ENCODE measurements at regions not wholly inside any gene's neighbourhood (a gene's known extent, or its start where the extent isn't known, plus 50 kb on each side); places are given as distances from the start of the nearest gene placed in this dataset.
"Not testable (repeated sequence)": the region's sequence is repeated elsewhere in the genome, so short reads cannot be mapped to it uniquely, and the experiment has no call there.

GRCh38 chr3:76267851-76268380 is 482.6 kb upstream of the ZNF717 start:
- no peaks in the 10 kb centered on the region for H3K27me3 Mint-ChIP-seq (ENCODE audit: low read depth)
- H3K9me3 Mint-ChIP-seq, result peaks cover 26% of the 10 kb centered on the region
- H3K4me1 Mint-ChIP-seq (ENCODE audit: low read depth), result no peaks in the 10 kb centered on the region
- intact Hi-C loops (cut with micrococcal nuclease), result no loop called here
- DNase-seq (ENCODE audit: low spot score), result no peak
- no peaks in the 10 kb centered on the region for H3K36me3 Mint-ChIP-seq (ENCODE audit: low read depth)
- no peak overlapping the region for H3K4me3 Mint-ChIP-seq (ENCODE audit: low read depth)
- no peak overlapping the region for H3K27ac Mint-ChIP-seq

GRCh38 chr3:76293856-76294255 is 508.5 kb upstream of the ZNF717 start:
- intact Hi-C loops (cut with micrococcal nuclease), result no loop called here
- H3K36me3 Mint-ChIP-seq (ENCODE audit: low read depth), result no peaks in the 10 kb centered on the region
- H3K27ac Mint-ChIP-seq, result no peak overlapping the region
- no peak for DNase-seq (ENCODE audit: low spot score)
- no peaks in the 10 kb centered on the region for H3K4me1 Mint-ChIP-seq (ENCODE audit: low read depth)
- H3K9me3 Mint-ChIP-seq, result peaks cover 46% of the 10 kb centered on the region
- no peaks in the 10 kb centered on the region for H3K27me3 Mint-ChIP-seq (ENCODE audit: low read depth)
- no peak overlapping the region for H3K4me3 Mint-ChIP-seq (ENCODE audit: low read depth)

GRCh38 chr3:76300746-76301145 is 515.4 kb upstream of the ZNF717 start:
- no peak for DNase-seq (ENCODE audit: low spot score)
- Mint-ChIP-seq H3K4me1 (ENCODE audit: low read depth) (no peaks in the 10 kb centered on the region), H3K4me3 (ENCODE audit: low read depth) (no peak overlapping the region), H3K36me3 (ENCODE audit: low read depth) (no peaks in the 10 kb centered on the region), H3K27ac (no peak overlapping the region), H3K9me3 (peaks cover 33% of the 10 kb centered on the region), H3K27me3 (ENCODE audit: low read depth) (no peaks in the 10 kb centered on the region)
- intact Hi-C loops (cut with micrococcal nuclease), result no loop called here

GRCh38 chr3:76307556-76307955 is 522.2 kb upstream of the ZNF717 start:
- H3K36me3 Mint-ChIP-seq (ENCODE audit: low read depth), result no peaks in the 10 kb centered on the region

GRCh38 chr3:76308541-76308940 is 523.2 kb upstream of the ZNF717 start:
- no peaks in the 10 kb centered on the region for H3K4me1 Mint-ChIP-seq (ENCODE audit: low read depth)
- H3K27me3 Mint-ChIP-seq (ENCODE audit: low read depth), result no peaks in the 10 kb centered on the region
- H3K9me3 Mint-ChIP-seq, result peaks cover 38% of the 10 kb centered on the region
- DNase-seq (ENCODE audit: low spot score), result no peak
- H3K27ac Mint-ChIP-seq, result no peak overlapping the region
- H3K4me3 Mint-ChIP-seq (ENCODE audit: low read depth), result no peak overlapping the region
- intact Hi-C loops (cut with micrococcal nuclease), result no loop called here
- no peaks in the 10 kb centered on the region for H3K36me3 Mint-ChIP-seq (ENCODE audit: low read depth)

More at GRCh38 chr3:76307556-76307955, 522.2 kb upstream of the ZNF717 start:
- H3K4me1 Mint-ChIP-seq (ENCODE audit: low read depth), result no peaks in the 10 kb centered on the region
- H3K4me3 Mint-ChIP-seq (ENCODE audit: low read depth), result no peak overlapping the region
- no peak for DNase-seq (ENCODE audit: low spot score)
- intact Hi-C loops (cut with micrococcal nuclease), result no loop called here
- no peaks in the 10 kb centered on the region for H3K27me3 Mint-ChIP-seq (ENCODE audit: low read depth)
- H3K27ac Mint-ChIP-seq, result no peak overlapping the region
- H3K9me3 Mint-ChIP-seq, result peaks cover 34% of the 10 kb centered on the region

GRCh38 chr3:76310089-76310488 is 524.7 kb upstream of the ZNF717 start:
- Mint-ChIP-seq H3K36me3 (ENCODE audit: low read depth) (no peaks in the 10 kb centered on the region), H3K4me3 (ENCODE audit: low read depth) (no peak overlapping the region), H3K4me1 (ENCODE audit: low read depth) (no peaks in the 10 kb centered on the region), H3K27me3 (ENCODE audit: low read depth) (no peaks in the 10 kb centered on the region), H3K27ac (no peak overlapping the region), H3K9me3 (peaks cover 32% of the 10 kb centered on the region)
- intact Hi-C loops (cut with micrococcal nuclease), result no loop called here
- DNase-seq (ENCODE audit: low spot score), result no peak

GRCh38 chr3:76310667-76311066 is 525.3 kb upstream of the ZNF717 start:
- intact Hi-C loops (cut with micrococcal nuclease), result no loop called here
- H3K9me3 Mint-ChIP-seq, result peaks cover 32% of the 10 kb centered on the region
- H3K27ac Mint-ChIP-seq, result no peak overlapping the region
- DNase-seq (ENCODE audit: low spot score), result no peak
- H3K4me1 Mint-ChIP-seq (ENCODE audit: low read depth), result no peaks in the 10 kb centered on the region
- H3K27me3 Mint-ChIP-seq (ENCODE audit: low read depth), result no peaks in the 10 kb centered on the region
- no peaks in the 10 kb centered on the region for H3K36me3 Mint-ChIP-seq (ENCODE audit: low read depth)
- no peak overlapping the region for H3K4me3 Mint-ChIP-seq (ENCODE audit: low read depth)

GRCh38 chr3:76311941-76312340 is 526.6 kb upstream of the ZNF717 start:
- Mint-ChIP-seq H3K27me3 (ENCODE audit: low read depth) (no peaks in the 10 kb centered on the region), H3K9me3 (peaks cover 33% of the 10 kb centered on the region), H3K36me3 (ENCODE audit: low read depth) (no peaks in the 10 kb centered on the region), H3K27ac (no peak overlapping the region), H3K4me1 (ENCODE audit: low read depth) (no peaks in the 10 kb centered on the region), H3K4me3 (ENCODE audit: low read depth) (no peak overlapping the region)
- intact Hi-C loops (cut with micrococcal nuclease), result no loop called here
- DNase-seq (ENCODE audit: low spot score), result no peak

GRCh38 chr3:76315906-76316305 is 530.6 kb upstream of the ZNF717 start:
- H3K27me3 Mint-ChIP-seq (ENCODE audit: low read depth); DNase-seq (ENCODE audit: low spot score); H3K36me3 Mint-ChIP-seq (ENCODE audit: low read depth); intact Hi-C loops (cut with micrococcal nuclease); H3K4me3 Mint-ChIP-seq (ENCODE audit: low read depth); H3K27ac Mint-ChIP-seq; H3K4me1 Mint-ChIP-seq (ENCODE audit: low read depth): not testable (repeated sequence)
- peaks cover 17% of the 10 kb centered on the region for H3K9me3 Mint-ChIP-seq

- H3K27ac Mint-ChIP-seq, result no peak overlapping the region
- no peak overlapping the region for H3K4me3 Mint-ChIP-seq (ENCODE audit: low read depth)
- DNase-seq (ENCODE audit: low spot score), result no peak
- intact Hi-C loops (cut with micrococcal nuclease), result no loop called here
- H3K9me3 Mint-ChIP-seq, result peaks cover 15% of the 10 kb centered on the region
- no peaks in the 10 kb centered on the region for H3K36me3 Mint-ChIP-seq (ENCODE audit: low read depth)
- H3K4me1 Mint-ChIP-seq (ENCODE audit: low read depth), result no peaks in the 10 kb centered on the region
- H3K27me3 Mint-ChIP-seq (ENCODE audit: low read depth), result no peaks in the 10 kb centered on the region
Measured at GRCh38 chr3:76321614-76322013, 536.3 kb upstream of the ZNF717 start.

- no peak for DNase-seq (ENCODE audit: low spot score)
- Mint-ChIP-seq H3K9me3 (peaks cover 16% of the 10 kb centered on the region), H3K4me1 (ENCODE audit: low read depth) (no peaks in the 10 kb centered on the region), H3K27me3 (ENCODE audit: low read depth) (no peaks in the 10 kb centered on the region), H3K4me3 (ENCODE audit: low read depth) (no peak overlapping the region), H3K27ac (no peak overlapping the region), H3K36me3 (ENCODE audit: low read depth) (no peaks in the 10 kb centered on the region)
- intact Hi-C loops (cut with micrococcal nuclease), result no loop called here
Measured at GRCh38 chr3:76324101-76324500, 538.8 kb upstream of the ZNF717 start.

GRCh38 chr3:76345878-76346277 is 560.5 kb upstream of the ZNF717 start:
- Mint-ChIP-seq H3K4me1 (ENCODE audit: low read depth) (no peaks in the 10 kb centered on the region), H3K9me3 (peaks cover 33% of the 10 kb centered on the region), H3K36me3 (ENCODE audit: low read depth) (no peaks in the 10 kb centered on the region), H3K27me3 (ENCODE audit: low read depth) (no peaks in the 10 kb centered on the region), H3K27ac (no peak overlapping the region), H3K4me3 (ENCODE audit: low read depth) (no peak overlapping the region)
- DNase-seq (ENCODE audit: low spot score), result no peak
- intact Hi-C loops (cut with micrococcal nuclease), result no loop called here

- H3K27ac Mint-ChIP-seq, result no peak overlapping the region
- intact Hi-C loops (cut with micrococcal nuclease), result no loop called here
- no peaks in the 10 kb centered on the region for H3K27me3 Mint-ChIP-seq (ENCODE audit: low read depth)
- H3K36me3 Mint-ChIP-seq (ENCODE audit: low read depth), result no peaks in the 10 kb centered on the region
- H3K9me3 Mint-ChIP-seq, result peaks cover 33% of the 10 kb centered on the region
- no peaks in the 10 kb centered on the region for H3K4me1 Mint-ChIP-seq (ENCODE audit: low read depth)
- no peak for DNase-seq (ENCODE audit: low spot score)
- H3K4me3 Mint-ChIP-seq (ENCODE audit: low read depth), result no peak overlapping the region
Measured at GRCh38 chr3:76346690-76347089, 561.3 kb upstream of the ZNF717 start.
